ENCODE measurements at regions not wholly inside any gene's neighbourhood (a gene's known extent, or its start where the extent isn't known, plus 50 kb on each side); places are given as distances from the start of the nearest gene placed in this dataset.

DNA sequence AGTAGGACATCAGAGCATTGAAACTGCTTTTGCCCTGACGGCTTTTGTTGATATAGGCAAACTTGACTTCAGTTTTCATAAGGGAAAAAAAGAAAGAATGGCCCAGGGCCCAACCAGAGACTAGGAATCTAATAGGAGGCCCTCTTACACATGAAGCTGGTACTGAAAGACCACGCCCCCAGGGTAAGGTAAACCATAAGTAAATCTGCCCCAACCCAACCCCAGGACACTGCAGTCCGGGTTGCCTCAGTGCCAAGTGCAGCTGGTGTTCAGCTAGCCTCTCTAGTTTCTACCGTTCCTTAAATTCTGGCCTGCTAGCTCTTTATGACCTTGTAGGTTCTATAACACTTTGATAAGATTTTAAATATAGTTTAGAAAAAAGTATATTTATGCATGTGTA is 136.7 kb downstream of the AQP9 start:
- no peaks in the 10 kb centered on the region for H3K36me3 ChIP-seq (ENCODE audit: insufficient read depth, low read depth, low read length)
- H3K9me3 ChIP-seq (ENCODE audit: insufficient read depth, low read depth, low read length): peaks cover 7% of the 10 kb centered on the region; the same call in 1 of the 2 replicates
- no peak overlapping the region for H3K9ac ChIP-seq (ENCODE audit: low read depth, low read length)
- no peak overlapping the region for H3K4me3 ChIP-seq (ENCODE audit: low read length)
- peaks cover 5% of the 10 kb centered on the region; the same call in 1 of the 2 replicates for H3K4me1 ChIP-seq (ENCODE audit: insufficient read depth, low read length)
- H3K27ac ChIP-seq (ENCODE audit: low read length): no peak overlapping the region
- H3K27me3 ChIP-seq (ENCODE audit: insufficient read depth, low read length): no peaks in the 10 kb centered on the region

DNA sequence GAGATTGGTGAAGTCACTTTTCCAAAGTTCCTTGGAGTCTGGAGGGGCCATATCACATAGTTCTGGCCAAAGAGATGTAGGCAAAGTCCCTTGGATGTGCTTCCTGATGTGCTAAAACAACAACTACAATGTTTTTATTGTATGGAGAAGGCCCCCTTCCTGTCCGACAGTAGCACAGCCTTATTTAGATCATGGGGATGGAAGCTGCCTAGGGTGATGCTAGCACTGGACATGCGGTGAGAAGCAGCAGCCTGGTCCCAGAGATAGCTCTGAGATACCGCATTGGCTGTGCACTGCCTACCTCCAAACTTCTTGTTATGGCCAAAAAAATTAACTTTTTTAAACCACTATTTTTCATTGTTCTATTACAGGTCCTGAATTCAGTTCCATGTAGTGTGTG is 137.6 kb downstream of the AQP9 start:
- Histone ChIP-seq H3K36me3 (ENCODE audit: insufficient read depth, low read depth, low read length) (no peaks in the 10 kb centered on the region), H3K9ac (ENCODE audit: low read depth, low read length) (no peak overlapping the region), H3K4me1 (ENCODE audit: insufficient read depth, low read length) (peaks cover 5% of the 10 kb centered on the region; the same call in 1 of the 2 replicates), H3K9me3 (ENCODE audit: insufficient read depth, low read depth, low read length) (peaks cover 7% of the 10 kb centered on the region; the same call in 1 of the 2 replicates), H3K27ac (ENCODE audit: low read length) (no peak overlapping the region), H3K4me3 (ENCODE audit: low read length) (no peak overlapping the region), H3K27me3 (ENCODE audit: insufficient read depth, low read length) (no peaks in the 10 kb centered on the region)

DNA sequence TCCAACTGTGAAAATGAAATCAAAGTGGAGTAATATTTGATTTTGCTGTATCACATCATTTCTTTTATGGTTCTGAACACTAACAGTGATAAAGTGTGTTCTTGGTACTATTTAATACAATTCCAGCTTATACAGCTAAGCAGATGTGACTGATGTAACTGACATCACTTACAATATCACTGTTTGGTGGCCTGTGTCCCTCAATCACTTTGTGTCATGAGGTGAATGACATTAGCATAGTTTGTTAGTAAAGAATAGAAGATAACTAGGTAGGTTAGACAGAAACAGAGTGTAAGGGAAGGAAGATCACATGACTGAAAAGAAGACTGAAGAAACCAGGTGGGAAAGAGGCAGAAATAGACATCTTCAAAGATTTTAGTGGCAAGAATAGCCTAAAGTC is 138.7 kb downstream of the AQP9 start:
- Histone ChIP-seq H3K27ac (ENCODE audit: low read length) (no peak overlapping the region), H3K27me3 (ENCODE audit: insufficient read depth, low read length) (no peaks in the 10 kb centered on the region), H3K4me1 (ENCODE audit: insufficient read depth, low read length) (peaks cover 5% of the 10 kb centered on the region; the same call in 1 of the 2 replicates), H3K4me3 (ENCODE audit: low read length) (no peak overlapping the region), H3K36me3 (ENCODE audit: insufficient read depth, low read depth, low read length) (no peaks in the 10 kb centered on the region), H3K9ac (ENCODE audit: low read depth, low read length) (no peak overlapping the region), H3K9me3 (ENCODE audit: insufficient read depth, low read depth, low read length) (0 out of 2 replicates have a peak, but pooled peaks cover under 1% of the 10 kb centered on the region)

DNA sequence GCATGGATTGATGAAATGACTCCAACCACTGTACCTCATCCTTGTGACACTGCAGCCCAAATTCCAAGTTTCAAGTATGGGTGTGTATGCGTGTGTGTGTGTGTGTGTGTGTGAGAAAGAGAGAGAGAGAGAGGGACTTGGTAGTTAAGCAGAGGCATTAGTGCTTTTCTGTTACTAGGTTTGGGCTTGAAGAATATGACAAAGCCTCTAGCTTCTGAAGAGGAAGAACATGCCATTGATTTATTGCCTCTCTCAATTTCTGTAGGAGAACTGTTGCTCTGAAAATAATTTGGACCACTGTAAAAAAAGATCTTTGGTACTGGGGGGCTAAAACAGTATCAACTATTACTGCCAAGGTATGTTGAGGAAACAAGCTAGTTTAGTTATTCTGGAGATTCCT is 139.2 kb downstream of the AQP9 start:
- Histone ChIP-seq H3K27ac (ENCODE audit: low read length) (no peak overlapping the region), H3K36me3 (ENCODE audit: insufficient read depth, low read depth, low read length) (no peaks in the 10 kb centered on the region)

DNA sequence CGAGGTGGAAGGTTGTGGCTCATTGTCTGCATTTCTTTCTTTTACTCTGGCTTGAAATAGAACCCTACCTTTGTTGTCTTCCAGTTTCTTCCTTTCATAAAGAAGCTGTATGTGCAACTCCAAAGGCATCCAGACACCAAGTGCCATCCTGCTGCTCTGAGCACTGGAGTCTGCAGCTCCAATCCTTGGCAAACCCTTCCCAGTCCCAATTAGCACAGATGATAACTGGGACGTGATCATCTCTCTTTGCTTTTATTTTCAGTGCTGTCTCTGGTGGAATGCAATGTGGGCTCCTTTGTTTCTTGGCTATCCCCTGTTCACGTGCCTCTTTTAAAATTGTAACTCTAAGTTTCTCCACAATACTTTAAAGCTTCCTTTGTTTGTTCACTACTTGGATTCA is 140.9 kb downstream of the AQP9 start:
- Histone ChIP-seq H3K27ac (ENCODE audit: low read length) (no peak overlapping the region), H3K36me3 (ENCODE audit: insufficient read depth, low read depth, low read length) (no peaks in the 10 kb centered on the region), H3K4me3 (ENCODE audit: low read length) (no peak overlapping the region), H3K4me1 (ENCODE audit: insufficient read depth, low read length) (peaks cover 5% of the 10 kb centered on the region; the same call in 1 of the 2 replicates), H3K9ac (ENCODE audit: low read depth, low read length) (no peak overlapping the region), H3K27me3 (ENCODE audit: insufficient read depth, low read length) (no peaks in the 10 kb centered on the region), H3K9me3 (ENCODE audit: insufficient read depth, low read depth, low read length) (no peaks in the 10 kb centered on the region)

More for the DNA sequence above, 139.2 kb downstream of the AQP9 start:
- peaks cover 5% of the 10 kb centered on the region; the same call in 1 of the 2 replicates for H3K4me1 ChIP-seq (ENCODE audit: insufficient read depth, low read length)
- no peaks in the 10 kb centered on the region for H3K27me3 ChIP-seq (ENCODE audit: insufficient read depth, low read length)
- H3K9me3 ChIP-seq (ENCODE audit: insufficient read depth, low read depth, low read length): no peaks in the 10 kb centered on the region
- no peak overlapping the region for H3K9ac ChIP-seq (ENCODE audit: low read depth, low read length)
- H3K4me3 ChIP-seq (ENCODE audit: low read length): no peak overlapping the region

DNA sequence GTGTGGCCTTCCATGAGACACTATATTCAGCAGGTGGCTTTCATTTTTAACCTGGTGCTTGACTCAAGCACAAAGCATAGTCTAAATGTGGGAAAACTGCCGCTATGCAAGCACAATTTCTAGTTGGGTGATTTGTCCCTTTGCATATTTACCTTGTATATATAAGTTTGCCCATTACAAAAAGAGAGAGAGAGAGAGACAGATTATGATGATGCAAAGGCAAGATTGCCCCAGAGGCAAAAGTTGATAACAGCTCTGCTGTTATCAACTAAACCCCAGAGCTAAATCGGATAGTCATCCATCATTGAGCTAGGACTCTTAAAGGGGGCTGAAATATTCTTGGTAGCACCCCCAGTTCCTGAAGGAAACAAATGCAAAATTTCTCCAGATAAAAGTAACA is 141.5 kb downstream of the AQP9 start:
- Histone ChIP-seq H3K4me3 (ENCODE audit: low read length) (no peak overlapping the region), H3K36me3 (ENCODE audit: insufficient read depth, low read depth, low read length) (no peaks in the 10 kb centered on the region), H3K9me3 (ENCODE audit: insufficient read depth, low read depth, low read length) (no peaks in the 10 kb centered on the region), H3K9ac (ENCODE audit: low read depth, low read length) (no peak overlapping the region), H3K27ac (ENCODE audit: low read length) (no peak overlapping the region), H3K27me3 (ENCODE audit: insufficient read depth, low read length) (no peaks in the 10 kb centered on the region), H3K4me1 (ENCODE audit: insufficient read depth, low read length) (peaks cover 5% of the 10 kb centered on the region; the same call in 1 of the 2 replicates)

DNA sequence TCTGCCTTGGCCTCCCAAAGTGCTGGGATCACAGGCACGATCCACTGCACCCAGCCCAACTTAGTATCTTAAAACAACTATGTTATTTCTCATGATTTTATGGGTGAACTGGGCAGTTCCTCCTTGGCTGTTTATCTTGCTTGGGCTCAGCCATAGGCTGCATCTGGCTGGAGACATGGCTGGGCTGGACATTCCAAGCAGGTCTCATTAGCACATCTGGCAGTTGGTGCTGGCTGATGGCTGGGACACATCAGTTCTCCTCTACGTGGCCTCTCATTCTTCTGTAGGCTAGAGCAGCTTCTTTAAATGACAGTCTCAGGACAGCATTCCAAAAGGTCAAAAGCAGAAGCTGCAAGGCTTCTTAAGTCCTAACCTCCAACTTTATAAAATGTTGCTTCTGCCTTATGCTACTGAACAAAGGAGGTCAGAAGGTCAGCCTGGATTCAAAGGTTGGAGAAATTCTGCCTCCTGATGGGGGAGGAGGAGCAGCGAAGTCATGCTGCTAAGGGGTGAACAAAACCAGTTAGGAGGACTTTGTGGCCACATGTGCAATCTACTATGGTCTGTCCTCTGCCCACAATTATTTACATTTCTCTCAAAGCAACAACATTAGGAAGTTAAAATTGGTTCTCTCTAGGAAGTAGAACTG is 144.0 kb downstream of the AQP9 start:
- Histone ChIP-seq H3K4me1 (ENCODE audit: insufficient read depth, low read length) (peaks cover 5% of the 10 kb centered on the region; the same call in 1 of the 2 replicates), H3K36me3 (ENCODE audit: insufficient read depth, low read depth, low read length) (no peaks in the 10 kb centered on the region), H3K9me3 (ENCODE audit: insufficient read depth, low read depth, low read length) (no peaks in the 10 kb centered on the region), H3K27me3 (ENCODE audit: insufficient read depth, low read length) (no peaks in the 10 kb centered on the region), H3K9ac (ENCODE audit: low read depth, low read length) (no peak overlapping the region), H3K4me3 (ENCODE audit: low read length) (no peak overlapping the region), H3K27ac (ENCODE audit: low read length) (no peak overlapping the region)

DNA sequence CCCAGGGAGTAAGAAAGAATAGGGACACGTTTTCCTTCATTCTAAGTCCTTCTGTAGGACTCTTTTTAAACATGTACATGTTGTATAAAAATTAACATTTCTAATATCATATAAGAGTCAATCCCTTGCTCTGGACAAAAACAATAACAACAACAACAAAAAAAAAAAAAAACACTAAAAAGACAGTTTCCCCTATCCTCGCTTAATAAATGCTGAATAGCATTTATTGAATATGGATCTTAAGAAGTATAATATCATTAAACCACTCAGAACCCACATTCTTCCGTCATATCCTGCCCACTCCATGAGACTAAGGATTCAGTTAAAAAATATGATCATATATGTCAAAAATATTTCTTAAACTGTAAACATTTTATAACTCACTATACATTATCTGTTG is 145.1 kb downstream of the AQP9 start:
- H3K27ac ChIP-seq (ENCODE audit: low read length): no peak overlapping the region
- H3K4me3 ChIP-seq (ENCODE audit: low read length): no peak overlapping the region
- no peaks in the 10 kb centered on the region for H3K9me3 ChIP-seq (ENCODE audit: insufficient read depth, low read depth, low read length)
- no peak overlapping the region for H3K9ac ChIP-seq (ENCODE audit: low read depth, low read length)
- no peaks in the 10 kb centered on the region for H3K27me3 ChIP-seq (ENCODE audit: insufficient read depth, low read length)
- H3K36me3 ChIP-seq (ENCODE audit: insufficient read depth, low read depth, low read length): no peaks in the 10 kb centered on the region
- peaks cover 4% of the 10 kb centered on the region; the same call in 1 of the 2 replicates for H3K4me1 ChIP-seq (ENCODE audit: insufficient read depth, low read length)

DNA sequence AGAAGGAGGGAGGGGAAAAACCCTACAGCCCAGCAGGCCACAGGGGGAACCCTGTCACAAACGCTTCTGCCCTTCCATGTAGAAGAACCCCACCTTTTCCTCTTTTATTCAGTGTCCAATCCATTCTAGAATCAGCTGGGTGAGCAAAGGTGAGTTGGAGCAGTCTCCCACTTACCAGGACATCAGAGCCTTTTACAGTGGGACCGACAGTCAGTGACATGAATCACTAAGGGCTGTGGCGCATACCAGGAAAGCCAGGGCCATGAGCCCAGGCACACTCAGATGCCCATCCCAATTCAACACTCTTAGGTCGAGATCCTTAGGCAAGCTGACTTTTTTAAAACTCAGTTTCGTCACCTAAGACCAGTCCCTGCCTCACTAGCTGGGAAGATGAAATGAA is 146.1 kb downstream of the AQP9 start:
- no peak overlapping the region for H3K27ac ChIP-seq (ENCODE audit: low read length)
- H3K9me3 ChIP-seq (ENCODE audit: insufficient read depth, low read depth, low read length): no peaks in the 10 kb centered on the region
- no peaks in the 10 kb centered on the region for H3K27me3 ChIP-seq (ENCODE audit: insufficient read depth, low read length)
- no peaks in the 10 kb centered on the region; the same call in 1 of the 2 replicates for H3K4me1 ChIP-seq (ENCODE audit: insufficient read depth, low read length)
- no peaks in the 10 kb centered on the region for H3K36me3 ChIP-seq (ENCODE audit: insufficient read depth, low read depth, low read length)
- no peak overlapping the region for H3K4me3 ChIP-seq (ENCODE audit: low read length)
- no peak overlapping the region for H3K9ac ChIP-seq (ENCODE audit: low read depth, low read length)

DNA sequence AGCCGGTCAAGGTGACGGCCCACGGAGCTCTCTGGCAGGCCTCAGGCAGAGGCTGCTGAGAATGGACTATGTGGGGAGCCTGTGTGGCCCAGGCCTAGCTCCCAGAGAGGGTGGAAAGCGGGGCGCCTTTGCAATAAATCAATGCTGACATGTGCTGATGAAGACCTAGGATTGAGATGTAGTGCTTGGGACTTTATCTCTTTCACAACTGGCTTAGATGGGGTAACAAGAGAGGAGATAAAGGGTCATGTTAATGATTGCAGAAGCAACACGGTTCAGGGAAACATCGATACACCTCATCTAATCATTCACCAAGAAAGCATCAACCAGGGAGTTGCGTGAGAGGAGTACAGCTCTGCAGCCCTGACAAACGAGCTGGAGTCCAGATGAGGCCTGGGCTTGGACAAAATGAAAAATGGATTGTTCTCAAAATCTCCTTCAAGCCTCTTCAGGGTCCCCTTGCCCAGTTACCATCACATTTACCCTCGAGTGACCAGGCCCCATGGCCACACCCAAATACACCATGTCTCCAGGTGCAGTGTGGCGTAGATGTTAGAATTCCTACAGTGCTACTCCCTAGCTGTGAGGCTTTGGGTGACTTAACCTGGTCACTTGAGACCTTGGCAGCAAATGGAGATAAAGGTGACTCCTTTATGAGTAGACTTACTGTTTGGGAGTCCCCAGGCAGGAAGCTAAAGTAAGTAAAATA is 146.4 kb upstream of the LIPC start:
- Histone ChIP-seq H3K4me1 (ENCODE audit: insufficient read depth, low read length) (no peaks in the 10 kb centered on the region; the same call in 1 of the 2 replicates), H3K36me3 (ENCODE audit: insufficient read depth, low read depth, low read length) (no peaks in the 10 kb centered on the region), H3K9me3 (ENCODE audit: insufficient read depth, low read depth, low read length) (no peaks in the 10 kb centered on the region), H3K4me3 (ENCODE audit: low read length) (no peak overlapping the region), H3K9ac (ENCODE audit: low read depth, low read length) (no peak overlapping the region), H3K27me3 (ENCODE audit: insufficient read depth, low read length) (no peaks in the 10 kb centered on the region), H3K27ac (ENCODE audit: low read length) (no peak overlapping the region)

DNA sequence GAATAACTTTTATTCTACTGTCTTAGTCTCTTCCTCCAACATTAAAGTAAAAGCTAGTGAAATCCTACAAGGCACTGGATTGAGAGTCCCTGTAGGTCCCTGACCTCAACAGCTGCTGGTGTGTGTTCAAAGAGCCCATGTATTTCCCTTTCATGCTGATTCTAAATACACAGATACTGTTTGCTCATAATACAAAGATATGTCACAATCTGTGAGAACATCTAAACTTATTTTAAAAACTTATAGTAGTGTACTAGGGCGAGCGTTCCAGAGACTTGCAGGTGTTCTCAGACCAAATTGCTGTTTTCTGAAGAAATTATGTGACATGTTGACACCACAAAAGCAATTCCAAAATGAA is 145.9 kb upstream of the LIPC start:
- Histone ChIP-seq H3K4me1 (ENCODE audit: insufficient read depth, low read length) (no peaks in the 10 kb centered on the region; the same call in 1 of the 2 replicates), H3K36me3 (ENCODE audit: insufficient read depth, low read depth, low read length) (no peaks in the 10 kb centered on the region), H3K27ac (ENCODE audit: low read length) (no peak overlapping the region), H3K9ac (ENCODE audit: low read depth, low read length) (no peak overlapping the region), H3K4me3 (ENCODE audit: low read length) (no peak overlapping the region), H3K9me3 (ENCODE audit: insufficient read depth, low read depth, low read length) (no peaks in the 10 kb centered on the region), H3K27me3 (ENCODE audit: insufficient read depth, low read length) (no peaks in the 10 kb centered on the region)

DNA sequence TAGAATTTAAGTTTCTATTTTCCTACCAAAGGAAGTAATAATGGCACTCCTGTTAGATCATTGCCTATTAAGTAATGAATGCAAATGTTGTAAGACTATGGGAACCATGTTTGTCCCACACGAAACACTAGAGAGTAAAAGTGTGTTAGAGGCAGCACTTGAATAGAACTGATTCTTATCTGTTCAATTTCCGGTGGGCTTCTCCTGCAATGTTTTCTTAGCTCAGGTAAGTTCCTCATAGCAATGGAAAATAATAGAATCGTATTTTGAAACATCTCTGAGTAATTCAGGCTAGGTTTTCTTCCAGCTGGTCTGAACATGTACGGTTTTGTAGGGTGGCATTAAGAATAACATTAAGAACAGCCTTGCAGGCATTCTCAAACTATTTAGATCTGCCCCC is 145.3 kb upstream of the LIPC start:
- no peak overlapping the region for H3K27ac ChIP-seq (ENCODE audit: low read length)

More for the DNA sequence above, 145.3 kb upstream of the LIPC start:
- H3K9ac ChIP-seq (ENCODE audit: low read depth, low read length): no peak overlapping the region
- no peaks in the 10 kb centered on the region for H3K27me3 ChIP-seq (ENCODE audit: insufficient read depth, low read length)
- no peaks in the 10 kb centered on the region for H3K36me3 ChIP-seq (ENCODE audit: insufficient read depth, low read depth, low read length)
- no peaks in the 10 kb centered on the region for H3K9me3 ChIP-seq (ENCODE audit: insufficient read depth, low read depth, low read length)
- no peaks in the 10 kb centered on the region; the same call in 1 of the 2 replicates for H3K4me1 ChIP-seq (ENCODE audit: insufficient read depth, low read length)
- no peak overlapping the region for H3K4me3 ChIP-seq (ENCODE audit: low read length)

All from iPS-20b (cell line).